ENCODE measurements at regions not wholly inside any gene's neighbourhood (a gene's known extent, or its start where the extent isn't known, plus 50 kb on each side); places are given as distances from the start of the nearest gene placed in this dataset.
"Not testable (repeated sequence)": the region's sequence is repeated elsewhere in the genome, so short reads cannot be mapped to it uniquely, and the experiment has no call there.

- DNase-seq = no peak
Measured at GRCh38 chr6:85285934-85286333, 163.9 kb upstream of the NT5E start.

DNA sequence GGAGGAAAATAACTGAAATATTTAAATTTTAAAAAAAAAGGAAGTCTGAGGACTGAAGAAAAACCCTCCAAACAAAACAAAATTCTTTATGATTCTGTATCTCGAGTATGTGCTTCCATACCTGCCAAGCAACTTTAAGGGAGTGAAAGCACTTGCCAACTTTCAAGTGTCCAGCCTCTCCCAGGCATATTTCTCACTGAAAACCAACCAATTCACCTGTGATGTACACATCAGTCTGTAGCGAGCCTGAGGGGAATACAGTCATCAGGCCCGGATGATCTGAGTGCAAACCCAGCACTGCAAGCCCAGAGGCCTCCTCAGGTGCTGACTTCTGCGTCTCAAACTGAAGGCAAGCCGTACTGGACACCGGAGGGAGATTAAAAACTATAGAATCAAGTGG is 164.8 kb upstream of the NT5E start:
- DNase-seq = no peak

DNA sequence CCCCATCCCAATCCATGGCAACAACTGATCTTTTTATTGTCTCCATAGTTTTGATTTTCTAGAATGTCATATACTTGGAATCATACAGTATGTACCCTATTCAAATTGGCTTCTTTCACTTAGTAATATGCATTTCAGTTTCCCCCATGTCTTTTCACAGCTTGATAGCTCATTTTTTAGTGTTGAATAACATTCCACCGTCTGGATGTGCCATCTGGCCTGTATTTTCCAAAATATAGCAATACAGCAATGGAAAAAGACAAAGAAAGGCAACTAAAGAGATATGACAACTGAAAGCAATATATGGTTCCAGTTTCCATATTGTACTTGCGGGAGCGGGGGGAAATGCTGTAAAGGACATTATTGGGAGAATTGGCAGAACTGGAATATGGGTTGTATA is 166.4 kb upstream of the NT5E start:
- DNase-seq = no peak

GRCh38 chr6:85278466-85279035 is 171.3 kb upstream of the NT5E start:
- DNase-seq = no peak

GRCh38 chr6:85276026-85276425 is 173.9 kb upstream of the NT5E start:
- DNase-seq = not testable (repeated sequence)

DNA sequence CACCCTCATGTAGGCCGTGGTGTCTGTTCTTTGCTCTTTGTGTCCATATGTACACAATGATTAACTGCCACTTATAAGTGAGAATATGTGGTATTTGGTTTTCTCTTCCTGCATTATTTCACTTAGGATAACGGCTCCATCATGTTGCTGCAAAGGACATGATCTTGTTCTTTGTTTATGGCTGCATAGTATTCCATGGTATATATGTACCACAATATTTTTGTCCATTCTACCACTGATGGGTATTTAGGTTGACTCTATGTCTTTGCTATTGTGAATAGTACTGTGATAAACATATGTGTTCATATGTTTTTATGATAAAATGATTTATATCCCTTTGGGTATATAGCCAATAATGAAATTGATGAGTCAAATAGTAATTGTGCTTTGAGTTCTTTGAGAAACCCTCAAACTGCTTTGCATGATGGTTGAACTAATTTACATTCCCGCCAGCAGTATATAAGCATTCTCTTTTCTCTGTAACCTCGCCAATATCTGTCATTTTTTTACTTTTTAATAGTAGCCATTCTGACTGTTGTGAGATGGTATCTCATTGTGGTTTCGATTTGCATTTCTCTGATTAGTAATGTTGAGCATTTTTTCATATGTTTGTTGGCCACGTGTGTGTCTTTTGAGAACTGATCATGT is 174.4 kb upstream of the NT5E start:
- no peak for DNase-seq

DNA sequence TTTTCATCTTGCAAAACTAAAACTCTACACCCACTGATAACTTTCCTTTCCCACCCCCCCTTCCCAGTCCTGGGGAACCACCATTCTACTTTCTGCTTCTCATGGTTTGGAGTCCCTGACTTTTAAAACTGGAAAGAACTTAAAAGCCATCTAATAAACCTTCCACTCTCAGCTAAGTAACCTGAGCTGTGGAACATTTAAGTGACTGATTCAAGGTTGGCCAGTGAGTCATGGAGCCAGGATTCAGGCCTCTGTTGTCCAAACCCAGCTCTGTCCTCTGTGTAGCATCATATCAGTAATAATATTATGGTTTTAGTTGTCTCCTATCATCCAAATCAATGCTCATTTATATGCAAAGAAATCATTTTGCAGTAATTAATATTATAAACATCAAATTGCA is 176.0 kb upstream of the NT5E start:
- DNase-seq = no peak

GRCh38 chr6:85273046-85273445 is 176.8 kb upstream of the NT5E start:
- no peak for DNase-seq

- no peak for DNase-seq
Measured at GRCh38 chr6:85272592-85272991, 177.3 kb upstream of the NT5E start.

GRCh38 chr6:85262621-85263020 is 187.3 kb upstream of the NT5E start:
- no peak for DNase-seq

DNA sequence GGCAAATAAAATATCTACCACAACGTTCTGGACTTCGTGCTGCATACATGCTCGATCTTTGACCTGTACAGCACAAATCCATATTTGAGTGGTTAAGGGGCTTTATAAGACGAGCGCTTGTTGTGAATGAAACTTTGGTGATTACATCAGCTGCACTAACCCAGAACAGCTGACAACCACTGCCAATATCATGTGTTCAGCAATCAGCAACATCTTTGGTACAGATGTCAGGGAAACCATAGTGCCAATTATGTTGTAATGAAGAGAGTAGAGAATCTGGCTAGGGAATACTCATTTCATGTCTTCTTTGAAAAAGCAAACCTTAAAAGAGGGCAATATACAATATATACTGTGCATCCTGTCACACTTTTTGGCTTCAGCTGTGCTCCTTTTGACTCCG is 188.6 kb upstream of the NT5E start:
- no peak for DNase-seq

GRCh38 chr6:85255661-85256060 is 194.2 kb upstream of the NT5E start:
- DNase-seq = no peak

- no peak for DNase-seq
Measured at GRCh38 chr6:85252552-85252951, 197.3 kb upstream of the NT5E start.

- no peak for DNase-seq
Measured at GRCh38 chr6:85252085-85252484, 197.8 kb upstream of the NT5E start.

DNA sequence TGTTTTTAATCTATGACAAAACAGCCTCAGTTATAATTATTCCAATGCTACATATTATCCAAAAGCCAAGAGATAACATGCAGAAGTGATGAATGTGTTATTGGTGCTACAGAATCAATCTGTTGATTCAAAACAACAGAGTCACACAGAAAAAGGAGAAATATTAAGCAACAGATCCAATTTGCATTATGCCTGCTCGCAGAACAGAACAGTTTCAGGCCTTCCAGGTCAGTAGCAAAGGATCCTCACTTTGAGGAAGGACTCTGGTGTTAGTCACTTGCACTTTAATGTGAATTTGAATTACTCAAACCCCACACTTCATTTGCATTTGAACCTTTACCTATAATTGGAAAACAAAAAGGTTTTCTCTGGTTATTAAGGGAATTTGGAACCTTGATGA is 198.6 kb upstream of the NT5E start:
- DNase-seq = no peak

DNA sequence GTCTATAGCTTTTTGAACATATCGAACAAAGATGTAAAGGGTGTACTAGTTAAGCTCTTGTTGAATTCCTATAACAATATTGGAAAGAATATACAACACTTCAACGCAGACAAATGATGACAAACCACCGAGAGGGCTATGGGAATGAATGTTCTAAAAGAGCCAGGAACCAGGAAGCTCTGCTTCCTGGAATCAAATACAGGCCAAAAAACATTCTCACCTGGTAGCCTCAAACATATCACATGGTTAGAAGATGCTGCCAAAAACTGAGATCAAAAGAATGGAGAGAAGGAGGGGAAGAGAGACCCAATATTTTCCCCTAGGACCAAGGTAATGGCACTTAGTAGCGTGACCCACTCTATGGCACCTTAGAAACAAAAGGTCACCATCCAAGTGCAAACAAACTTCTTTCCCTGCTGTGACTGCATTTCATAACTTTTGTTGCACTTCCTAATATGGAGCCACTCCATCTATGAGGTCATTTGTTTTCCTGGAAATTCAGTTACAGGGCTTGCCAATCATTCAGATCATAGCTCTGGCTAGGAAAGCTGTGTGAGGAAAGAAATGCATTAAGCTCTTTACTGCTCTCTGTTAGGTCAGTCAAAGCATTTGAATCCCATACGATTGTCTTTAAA is 199.2 kb upstream of the NT5E start:
- no peak for DNase-seq

- DNase-seq = no peak
Measured at GRCh38 chr6:85245004-85245403, 204.9 kb upstream of the NT5E start.

GRCh38 chr6:85241498-85242052 is 208.3 kb upstream of the NT5E start:
- DNase-seq = no peak

DNA sequence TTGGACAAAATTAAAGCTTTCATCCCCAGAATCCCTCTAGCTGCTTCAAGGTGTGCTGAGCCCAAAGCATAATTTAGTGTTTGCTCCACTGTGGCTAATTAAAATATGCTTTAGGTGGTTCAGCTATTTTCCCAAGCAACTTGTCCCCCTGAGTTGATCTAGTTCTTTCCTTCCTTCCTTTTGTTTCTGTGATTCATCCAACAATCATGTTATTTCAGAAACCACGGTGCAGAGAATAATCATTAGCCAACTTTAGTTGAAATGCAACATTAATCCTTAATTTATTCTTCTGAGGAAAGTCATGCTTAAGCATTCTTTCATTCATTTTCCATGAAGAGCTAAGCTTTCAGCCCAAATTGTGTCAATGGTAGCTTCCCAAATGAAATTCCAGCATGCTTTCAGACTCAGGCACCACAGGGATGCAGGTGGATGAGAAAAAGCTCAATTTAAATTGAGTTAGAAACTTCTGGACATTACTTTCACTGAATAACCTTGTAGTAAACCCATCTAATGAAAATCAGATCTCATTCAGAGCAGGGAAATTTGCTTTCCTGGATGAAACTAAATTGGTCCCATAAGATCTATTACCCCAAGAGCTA is 209.0 kb upstream of the NT5E start:
- DNase-seq = no peak

DNA sequence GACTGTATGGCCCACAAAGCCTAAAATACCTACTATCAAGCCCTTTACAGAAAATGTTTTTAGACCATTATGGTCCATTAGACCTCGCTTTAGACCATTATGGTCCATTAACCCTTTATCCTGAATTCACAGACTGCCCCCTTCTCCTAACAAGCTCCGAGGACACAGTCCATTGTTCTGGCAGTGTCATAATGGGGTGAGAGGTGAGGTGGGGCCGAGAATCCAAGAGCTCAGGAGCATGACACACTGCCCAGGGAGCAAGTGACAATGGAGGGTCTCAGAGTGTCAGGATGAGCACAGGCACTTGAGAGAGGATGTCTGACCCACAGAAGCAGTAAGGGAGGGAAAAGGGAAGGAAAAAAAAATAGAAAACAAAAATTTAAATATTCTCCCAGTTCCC is 212.4 kb upstream of the NT5E start:
- DNase-seq = no peak

- no peak for DNase-seq
Measured at GRCh38 chr6:85236636-85237035, 213.2 kb upstream of the NT5E start.

GRCh38 chr6:85227345-85227744 is 222.5 kb upstream of the NT5E start:
- not testable (repeated sequence) for DNase-seq

- not testable (repeated sequence) for DNase-seq
Measured at GRCh38 chr6:85212794-85213193, 237.1 kb upstream of the NT5E start.
